DOHH2 (cell line): ENCODE measurements at regions not wholly inside any gene's neighbourhood (a gene's known extent, or its start where the extent isn't known, plus 50 kb on each side); places are given as distances from the start of the nearest gene placed in this dataset.

ENCODE experiments used
- EZH2phosphoT487 ChIP-seq: fragments of 200-600 bp; sonication (generic); IDR thresholded peaks from 2 replicates; pipeline ENCODE4 v1.6.1; 2017; ENCODE audit warnings: borderline replicate concordance, mild to moderate bottlenecking, antibody characterized with exemption, low read length, moderate library complexity, mixed read lengths
- TF ChIP-seq, protein P1 (sequence below): fragments of 200-600 bp; sonication (generic); IDR thresholded peaks from one replicate; pipeline ENCODE4 v1.5.1; 2014; ENCODE audit warnings: antibody characterized with exemption, mild to moderate bottlenecking, low read depth, low read length; ENCODE audit not compliant: poor library complexity, severe bottlenecking

DNA sequence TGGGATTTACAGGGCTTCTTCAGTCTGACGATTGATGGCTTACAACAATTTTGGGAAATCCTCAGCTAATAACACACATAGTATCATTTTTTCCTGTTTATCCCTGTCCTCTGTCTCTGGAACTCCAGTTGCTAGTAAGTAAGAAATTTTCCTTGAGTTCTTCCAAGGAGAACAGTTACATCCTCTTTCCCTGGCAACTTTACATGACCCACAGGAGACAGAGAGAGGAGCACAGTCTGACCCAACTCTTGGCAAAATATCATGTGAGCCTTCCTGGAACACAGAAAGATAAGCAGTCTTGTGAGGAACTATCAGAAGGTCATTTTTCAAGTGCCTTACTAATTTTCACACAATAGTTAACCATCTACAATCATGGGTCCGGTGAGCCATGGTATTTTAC lies 578.7 kb upstream of the PABPC4L start:
- TF ChIP-seq, protein P1, sequence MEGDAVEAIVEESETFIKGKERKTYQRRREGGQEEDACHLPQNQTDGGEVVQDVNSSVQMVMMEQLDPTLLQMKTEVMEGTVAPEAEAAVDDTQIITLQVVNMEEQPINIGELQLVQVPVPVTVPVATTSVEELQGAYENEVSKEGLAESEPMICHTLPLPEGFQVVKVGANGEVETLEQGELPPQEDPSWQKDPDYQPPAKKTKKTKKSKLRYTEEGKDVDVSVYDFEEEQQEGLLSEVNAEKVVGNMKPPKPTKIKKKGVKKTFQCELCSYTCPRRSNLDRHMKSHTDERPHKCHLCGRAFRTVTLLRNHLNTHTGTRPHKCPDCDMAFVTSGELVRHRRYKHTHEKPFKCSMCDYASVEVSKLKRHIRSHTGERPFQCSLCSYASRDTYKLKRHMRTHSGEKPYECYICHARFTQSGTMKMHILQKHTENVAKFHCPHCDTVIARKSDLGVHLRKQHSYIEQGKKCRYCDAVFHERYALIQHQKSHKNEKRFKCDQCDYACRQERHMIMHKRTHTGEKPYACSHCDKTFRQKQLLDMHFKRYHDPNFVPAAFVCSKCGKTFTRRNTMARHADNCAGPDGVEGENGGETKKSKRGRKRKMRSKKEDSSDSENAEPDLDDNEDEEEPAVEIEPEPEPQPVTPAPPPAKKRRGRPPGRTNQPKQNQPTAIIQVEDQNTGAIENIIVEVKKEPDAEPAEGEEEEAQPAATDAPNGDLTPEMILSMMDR = no peak
- no peak for TF ChIP-seq EZH2phosphoT487
